Bronchial epithelial cell (primary cell): ENCODE measurements at regions not wholly inside any gene's neighbourhood (a gene's known extent, or its start where the extent isn't known, plus 50 kb on each side); places are given as distances from the start of the nearest gene placed in this dataset.

Experiments
- DNase-seq: peaks from one replicate; pipeline ENCODE4 v3.0.0-alpha.2; 2010; ENCODE audit warnings: low read depth
- FAIRE-seq: peaks from 2 replicates; lab custom pipeline; 2011; peaks lifted over from hg19 to GRCh38; lab: Jason Lieb, UNC
- H3K27me3 ChIP-seq: 2 replicates; pipeline ENCODE4 v1.5.1; 2011; ENCODE audit warnings: low read length; ENCODE audit not compliant: control insufficient read depth, insufficient read depth
- H3K36me3 ChIP-seq: 2 replicates; pipeline ENCODE4 v1.5.1; 2011; ENCODE audit warnings: low read length; ENCODE audit not compliant: control insufficient read depth, insufficient read depth
- H3K4me3 ChIP-seq: 2 replicates; pipeline ENCODE4 v1.5.1; 2011; ENCODE audit warnings: mild to moderate bottlenecking, low read depth, low read length, control low read depth
- TF ChIP-seq, protein P1 (sequence below): IDR thresholded peaks from 2 replicates; pipeline ENCODE4 v1.5.1; 2011; ENCODE audit warnings: mild to moderate bottlenecking, moderate library complexity, low read length, control low read depth, inconsistent platforms; ENCODE audit not compliant: insufficient read depth, severe bottlenecking

DNA sequence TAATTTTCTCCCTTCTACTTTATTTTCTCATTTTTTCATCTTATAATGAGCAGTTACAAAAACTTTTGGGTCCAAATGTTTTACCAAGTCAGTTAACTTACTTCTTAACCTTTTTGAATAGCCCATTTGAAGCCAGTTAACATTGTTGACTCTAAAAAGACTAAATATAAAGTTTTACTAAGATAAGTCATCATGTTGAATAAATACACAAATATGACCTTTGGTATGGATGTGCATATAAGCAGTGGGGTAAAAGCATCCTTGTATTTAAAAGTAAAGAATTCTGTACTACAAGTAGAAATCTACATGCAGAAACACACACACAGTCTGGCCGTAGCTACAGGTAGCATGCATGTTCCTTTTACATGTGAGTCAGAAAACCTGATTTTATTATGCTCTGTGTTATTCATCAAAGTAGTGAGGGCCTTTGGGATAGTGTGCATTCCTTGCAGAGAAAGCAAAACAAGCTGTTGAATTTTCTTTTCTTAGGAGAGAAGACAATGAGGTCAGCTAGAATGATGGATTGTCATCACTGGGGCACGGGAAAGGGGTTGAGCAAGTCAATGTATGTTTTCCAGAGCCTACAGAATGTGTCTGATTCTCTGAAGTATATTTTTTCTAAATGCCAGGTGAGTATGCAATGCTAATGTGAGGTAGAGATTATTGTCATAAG is 533.2 kb upstream of the AGA start:
- no peaks in the 10 kb centered on the region for H3K36me3 ChIP-seq
- no peaks in the 10 kb centered on the region for H3K27me3 ChIP-seq
- H3K4me3 ChIP-seq: no peak overlapping the region
- FAIRE-seq (no peak), DNase-seq (no peak)
- TF ChIP-seq, protein P1, sequence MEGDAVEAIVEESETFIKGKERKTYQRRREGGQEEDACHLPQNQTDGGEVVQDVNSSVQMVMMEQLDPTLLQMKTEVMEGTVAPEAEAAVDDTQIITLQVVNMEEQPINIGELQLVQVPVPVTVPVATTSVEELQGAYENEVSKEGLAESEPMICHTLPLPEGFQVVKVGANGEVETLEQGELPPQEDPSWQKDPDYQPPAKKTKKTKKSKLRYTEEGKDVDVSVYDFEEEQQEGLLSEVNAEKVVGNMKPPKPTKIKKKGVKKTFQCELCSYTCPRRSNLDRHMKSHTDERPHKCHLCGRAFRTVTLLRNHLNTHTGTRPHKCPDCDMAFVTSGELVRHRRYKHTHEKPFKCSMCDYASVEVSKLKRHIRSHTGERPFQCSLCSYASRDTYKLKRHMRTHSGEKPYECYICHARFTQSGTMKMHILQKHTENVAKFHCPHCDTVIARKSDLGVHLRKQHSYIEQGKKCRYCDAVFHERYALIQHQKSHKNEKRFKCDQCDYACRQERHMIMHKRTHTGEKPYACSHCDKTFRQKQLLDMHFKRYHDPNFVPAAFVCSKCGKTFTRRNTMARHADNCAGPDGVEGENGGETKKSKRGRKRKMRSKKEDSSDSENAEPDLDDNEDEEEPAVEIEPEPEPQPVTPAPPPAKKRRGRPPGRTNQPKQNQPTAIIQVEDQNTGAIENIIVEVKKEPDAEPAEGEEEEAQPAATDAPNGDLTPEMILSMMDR: no peak

DNA sequence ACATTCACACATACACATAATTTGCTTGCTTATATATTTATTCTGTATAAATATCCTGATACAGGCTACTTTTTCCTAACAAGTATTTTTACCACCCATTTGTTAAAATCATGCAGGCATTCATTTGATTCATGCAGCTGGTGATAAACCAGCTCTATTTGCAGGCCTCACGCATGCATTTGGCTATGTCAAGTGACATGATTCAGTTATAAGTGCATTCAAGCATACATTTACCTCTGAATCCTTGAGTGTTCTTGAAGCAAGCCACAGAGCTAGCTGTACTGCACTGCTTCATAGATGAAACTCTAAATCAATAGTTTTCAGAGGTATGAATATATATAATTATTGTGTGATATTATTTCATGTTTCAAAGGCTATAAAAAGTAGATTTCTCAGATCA is 544.0 kb upstream of the AGA start:
- TF ChIP-seq, protein P1: no peak
- DNase-seq (no peak), FAIRE-seq (no peak)
- no peaks in the 10 kb centered on the region for H3K36me3 ChIP-seq
- H3K4me3 ChIP-seq: no peak overlapping the region
- H3K27me3 ChIP-seq: no peaks in the 10 kb centered on the region

- FAIRE-seq: no peak
- Histone ChIP-seq H3K36me3 (no peaks in the 10 kb centered on the region), H3K4me3 (no peak overlapping the region), H3K27me3 (no peaks in the 10 kb centered on the region)
- TF ChIP-seq, protein P1: no peak
- DNase-seq: no peak
Measured at GRCh38 chr4:177987896-177988295, 545.7 kb upstream of the AGA start.

GRCh38 chr4:177989503-177990201 is 547.4 kb upstream of the AGA start:
- Histone ChIP-seq H3K27me3 (no peaks in the 10 kb centered on the region), H3K4me3 (no peak overlapping the region), H3K36me3 (no peaks in the 10 kb centered on the region)
- DNase-seq (no peak), FAIRE-seq (no peak)
- TF ChIP-seq, protein P1: no peak

DNA sequence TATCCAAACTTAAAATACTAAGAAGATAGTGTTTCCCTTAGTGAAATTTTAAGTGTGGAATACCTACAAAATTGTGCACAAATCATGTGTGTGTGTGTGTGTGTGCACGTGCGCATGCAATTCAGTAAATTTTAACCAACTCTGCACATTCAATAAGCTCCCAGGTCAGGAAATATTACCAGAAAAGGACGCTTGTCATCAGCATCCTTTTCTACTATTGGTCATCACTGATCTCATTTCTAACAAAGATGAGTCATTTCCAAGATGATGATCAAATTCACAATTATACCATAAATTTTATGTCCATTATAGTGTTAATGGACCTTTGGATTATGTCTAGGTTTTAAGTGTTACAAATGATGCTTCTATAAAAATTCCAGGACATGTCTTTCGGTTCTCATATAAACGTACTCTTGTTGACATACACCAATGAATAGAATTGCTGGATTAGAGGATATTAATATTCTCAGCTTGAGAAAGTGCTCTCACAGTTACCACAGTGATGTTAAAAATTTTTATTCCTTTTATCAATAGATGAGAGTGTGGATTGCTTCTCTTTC is 560.9 kb upstream of the AGA start:
- no peak for FAIRE-seq
- TF ChIP-seq, protein P1: no peak

More for the DNA sequence above, 560.9 kb upstream of the AGA start:
- no peaks in the 10 kb centered on the region for H3K36me3 ChIP-seq
- H3K4me3 ChIP-seq: no peak overlapping the region
- no peak for DNase-seq
- no peaks in the 10 kb centered on the region for H3K27me3 ChIP-seq
